Endodermal cell (in vitro differentiated cells): ENCODE measurements at regions not wholly inside any gene's neighbourhood (a gene's known extent, or its start where the extent isn't known, plus 50 kb on each side); places are given as distances from the start of the nearest gene placed in this dataset.

Experiments used
- DNase-seq: peaks from one replicate; pipeline ENCODE4 v3.0.0-alpha.2; 2017
- H3K27ac ChIP-seq: 2 replicates; pipeline ENCODE4 v1.5.1; 2013; ENCODE audit warnings: mild to moderate bottlenecking, low read depth, low read length, moderate library complexity
- H3K27me3 ChIP-seq: 2 replicates; pipeline ENCODE4 v1.6.1; 2013; ENCODE audit warnings: mild to moderate bottlenecking, low read length, moderate library complexity; ENCODE audit not compliant: insufficient read depth, control insufficient read depth, poor library complexity, severe bottlenecking
- H3K36me3 ChIP-seq: 2 replicates; pipeline ENCODE4 v1.7.0; 2013; ENCODE audit warnings: mild to moderate bottlenecking, low read length, moderate library complexity; ENCODE audit not compliant: control insufficient read depth, insufficient read depth
- H3K4me1 ChIP-seq: one replicate; pipeline ENCODE4 v1.7.0; 2013; ENCODE audit warnings: low read length; ENCODE audit not compliant: control insufficient read depth, insufficient read depth
- H3K4me3 ChIP-seq: 2 replicates; pipeline ENCODE4 v1.5.1; 2013; ENCODE audit warnings: mild to moderate bottlenecking, low read length, moderate library complexity
- H3K9ac ChIP-seq: 2 replicates; pipeline ENCODE4 v1.6.1; 2013; ENCODE audit warnings: mild to moderate bottlenecking, low read length, moderate library complexity; ENCODE audit not compliant: poor library complexity, severe bottlenecking; ENCODE audit errors: extremely low read depth
- H3K9me3 ChIP-seq: 2 replicates; pipeline ENCODE4 v1.6.1; 2013; ENCODE audit warnings: mild to moderate bottlenecking, low read length, moderate library complexity; ENCODE audit not compliant: control insufficient read depth
- H3K27ac Mint-ChIP-seq: 2 replicates; pipeline ENCODE4 v1.8.0; 2020; ENCODE audit warnings: mixed read lengths
- H3K27me3 Mint-ChIP-seq: 2 replicates; pipeline ENCODE4 v1.8.0; 2021; ENCODE audit warnings: mild to moderate bottlenecking, mixed read lengths; ENCODE audit not compliant: insufficient read depth
- H3K36me3 Mint-ChIP-seq: 2 replicates; pipeline ENCODE4 v1.8.0; 2020; ENCODE audit warnings: low read depth, mixed read lengths
- H3K4me1 Mint-ChIP-seq: 2 replicates; pipeline ENCODE4 v1.8.0; 2020; ENCODE audit warnings: mixed read lengths
- H3K4me3 Mint-ChIP-seq: 2 replicates; pipeline ENCODE4 v1.8.0; 2020; ENCODE audit warnings: mild to moderate bottlenecking, moderate library complexity, mixed read lengths
- H3K9me3 Mint-ChIP-seq: 2 replicates; pipeline ENCODE4 v1.8.0; 2020; ENCODE audit warnings: mild to moderate bottlenecking, mixed read lengths
- CTCF ChIP-seq: fragments of 200-600 bp; sonication (generic); conservative IDR thresholded peaks from 2 replicates; pipeline ENCODE4 v1.5.0; 2021; ENCODE audit warnings: antibody characterized with exemption, mild to moderate bottlenecking
- WGBS, 2 experiments: methylation state at CpG; one replicate each; pipeline versions ENCODE4 v1.1.5 to v1.1.7; 2013; ENCODE audit warnings: missing lambda C conversion rate in 2 of 2, mixed read lengths in 1 of 2; ENCODE audit not compliant: insufficient coverage in 1 of 2, insufficient read length in 1 of 2; 5-methylcytosine and 5-hydroxymethylcytosine counted together

- DNase-seq, result no peak
- peaks cover 64% of the 10 kb centered on the region for H3K27me3 Mint-ChIP-seq
- Histone ChIP-seq H3K4me1 (no peaks in the 10 kb centered on the region), H3K9ac (no peak overlapping the region), H3K27ac (no peak overlapping the region), H3K27me3 (peaks cover 63% of the 10 kb centered on the region), H3K36me3 (no peaks in the 10 kb centered on the region), H3K9me3 (no peaks in the 10 kb centered on the region), H3K4me3 (no peak overlapping the region)
- no peaks in the 10 kb centered on the region for H3K4me1 Mint-ChIP-seq
- H3K27ac Mint-ChIP-seq, result no peak overlapping the region
- H3K36me3 Mint-ChIP-seq, result no peaks in the 10 kb centered on the region
- no peaks in the 10 kb centered on the region for H3K9me3 Mint-ChIP-seq
- no peak overlapping the region for H3K4me3 Mint-ChIP-seq
- TF ChIP-seq CTCF, result no peak
These were observed 86.1 kb upstream of the SMIM30 start for GRCh38 chr7:113204415-113204814.

- H3K4me1 Mint-ChIP-seq, result peaks cover 5% of the 10 kb centered on the region
- Histone ChIP-seq H3K9me3 (no peaks in the 10 kb centered on the region), H3K4me1 (no peaks in the 10 kb centered on the region), H3K27ac (no peak overlapping the region), H3K36me3 (no peaks in the 10 kb centered on the region), H3K9ac (no peak overlapping the region), H3K4me3 (no peak overlapping the region), H3K27me3 (peaks cover 77% of the 10 kb centered on the region)
- no peak for TF ChIP-seq CTCF
- H3K27me3 Mint-ChIP-seq, result peaks cover 72% of the 10 kb centered on the region
- no peak overlapping the region for H3K4me3 Mint-ChIP-seq
- H3K36me3 Mint-ChIP-seq, result no peaks in the 10 kb centered on the region
- no peak for DNase-seq
- H3K9me3 Mint-ChIP-seq, result no peaks in the 10 kb centered on the region
- H3K27ac Mint-ChIP-seq, result no peak overlapping the region
These were observed 83.9 kb upstream of the SMIM30 start for GRCh38 chr7:113202284-113202683.

- H3K9ac ChIP-seq, result no peak overlapping the region
- 92% methylated on average over 2 of the region's 2 CpGs; no CpG with 5 or more reads in 1 of the 2 experiments for WGBS, 2 experiments
- peaks cover 81% of the 10 kb centered on the region for H3K27me3 Mint-ChIP-seq
These were observed 81.9 kb upstream of the SMIM30 start for GRCh38 chr7:113200281-113200680.

More at GRCh38 chr7:113200281-113200680, 81.9 kb upstream of the SMIM30 start:
- no peak for DNase-seq
- H3K4me3 ChIP-seq, result no peak overlapping the region
- H3K27me3 ChIP-seq, result peaks cover 91% of the 10 kb centered on the region
- H3K36me3 ChIP-seq, result no peaks in the 10 kb centered on the region
- no peak for TF ChIP-seq CTCF
- Mint-ChIP-seq H3K36me3 (no peaks in the 10 kb centered on the region), H3K9me3 (no peaks in the 10 kb centered on the region), H3K4me1 (peaks cover 5% of the 10 kb centered on the region), H3K4me3 (no peak overlapping the region), H3K27ac (no peak overlapping the region)
- no peaks in the 10 kb centered on the region for H3K4me1 ChIP-seq
- no peaks in the 10 kb centered on the region for H3K9me3 ChIP-seq
- H3K27ac ChIP-seq, result no peak overlapping the region
